Endothelial cell of umbilical vein (primary cell): ENCODE measurements at regions not wholly inside any gene's neighbourhood (a gene's known extent, or its start where the extent isn't known, plus 50 kb on each side); places are given as distances from the start of the nearest gene placed in this dataset.
"Not testable (repeated sequence)": the region's sequence is repeated elsewhere in the genome, so short reads cannot be mapped to it uniquely, and the experiment has no call there.

ENCODE experiments used
- BruUV-seq: library from RNA; stranded (reverse); fragments of 400-500 nt; replicated peaks from 2 replicates; lab custom pipeline; 2021; lab: Mats Ljungman, UMichigan
- CTCF ChIA-PET: fragments of 300-600, 350-600 bp; sonication (Branson Sonifier 250); formaldehyde crosslinking; loops from one replicate; lab custom pipeline; 2021; ENCODE audit warnings: antibody characterized with exemption, inconsistent platforms; lab: Charles Lee
- POLR2A ChIA-PET: fragments of 300-600, 350-600 bp; sonication (Branson Sonifier 250); formaldehyde crosslinking; loops from one replicate; lab custom pipeline; 2021; ENCODE audit warnings: antibody characterized with exemption, inconsistent platforms; lab: Charles Lee
- DNase-seq: peaks from one replicate; pipeline ENCODE4 v3.0.0-alpha.2; 2011; ENCODE audit warnings: low read depth, low spot score
- FAIRE-seq: peaks from 2 replicates; lab custom pipeline; 2011; peaks lifted over from hg19 to GRCh38; lab: Jason Lieb, UNC
- H2AFZ ChIP-seq: 2 replicates; pipeline ENCODE4 v1.6.0; 2012; ENCODE audit warnings: low read depth, low read length, control low read depth, inconsistent platforms
- H3K27ac ChIP-seq: 2 replicates; pipeline ENCODE4 v1.5.1; 2011; ENCODE audit warnings: low read depth, mild to moderate bottlenecking, control low read depth, low read length, moderate library complexity; ENCODE audit not compliant: insufficient read depth
- H3K27me3 ChIP-seq, 2 experiments: 2 replicates each; pipeline versions ENCODE4 v1.6.0 to v1.6.1; 2011; ENCODE audit warnings: low read length in 2 of 2, mixed read lengths in 1 of 2; ENCODE audit not compliant: control insufficient read depth in 2 of 2, insufficient read depth in 2 of 2
- H3K36me3 ChIP-seq, 2 experiments: 2 replicates in 1 of 2; 3 replicates in 1 of 2; pipeline ENCODE4 v1.5.1; 2011; ENCODE audit warnings: low read length in 2 of 2, mild to moderate bottlenecking in 1 of 2, moderate library complexity in 1 of 2; ENCODE audit not compliant: control insufficient read depth in 2 of 2, insufficient read depth in 2 of 2; ENCODE audit errors: extremely low read depth in 1 of 2
- H3K4me1 ChIP-seq: 3 replicates; pipeline ENCODE4 v1.5.1; 2011; ENCODE audit warnings: mild to moderate bottlenecking, low read length; ENCODE audit not compliant: control insufficient read depth, insufficient read depth; ENCODE audit errors: extremely low read depth
- H3K4me2 ChIP-seq: 2 replicates; pipeline ENCODE4 v1.6.1; 2011; ENCODE audit warnings: low read length, control low read depth, mixed read lengths; ENCODE audit not compliant: insufficient read depth
- H3K4me3 ChIP-seq, 3 experiments: fragments of 200-600 bp in 1 of 3; sonication (generic), shearing (Covaris generic) in 1 of 3; replicated peaks in 1 of 3; 2 replicates each; pipeline ENCODE4 v1.5.1; 2011 to 2016; ENCODE audit warnings: control low read depth in 3 of 3, low read length in 3 of 3, mild to moderate bottlenecking in 2 of 3, inconsistent platforms in 1 of 3, low read depth in 1 of 3, moderate library complexity in 1 of 3; ENCODE audit not compliant: insufficient read depth in 1 of 3
- H3K79me2 ChIP-seq: 2 replicates; pipeline ENCODE4 v1.6.0; 2012; ENCODE audit warnings: low read length, inconsistent platforms; ENCODE audit not compliant: control insufficient read depth, insufficient read depth
- H3K9ac ChIP-seq: replicated peaks from 2 replicates; pipeline ENCODE3; 2011; ENCODE audit warnings: low read length, control low read depth; ENCODE audit not compliant: insufficient read depth; ENCODE audit errors: extremely low read depth
- H3K9me1 ChIP-seq: replicated peaks from 3 replicates; pipeline ENCODE4 v1.6.0; 2011; ENCODE audit warnings: mild to moderate bottlenecking, low read length; ENCODE audit not compliant: control insufficient read depth, insufficient read depth; ENCODE audit errors: extremely low read depth
- H3K9me3 ChIP-seq: replicated peaks from 2 replicates; pipeline ENCODE4 v1.5.1; 2012; ENCODE audit warnings: low read length, inconsistent platforms; ENCODE audit not compliant: control insufficient read depth, insufficient read depth
- H4K20me1 ChIP-seq: replicated peaks from 2 replicates; pipeline ENCODE3; 2011; ENCODE audit warnings: mild to moderate bottlenecking, low read length; ENCODE audit not compliant: control insufficient read depth, insufficient read depth; ENCODE audit errors: extremely low read depth
- EZH2 ChIP-seq: IDR thresholded peaks from 2 replicates; pipeline ENCODE4 v1.6.1; 2012; ENCODE audit warnings: borderline replicate concordance, low read depth, mild to moderate bottlenecking, moderate library complexity, low read length, inconsistent platforms; ENCODE audit not compliant: severe bottlenecking
- FOS ChIP-seq: IDR thresholded peaks from 2 replicates; pipeline ENCODE4 v1.6.1; 2011; ENCODE audit warnings: mild to moderate bottlenecking, low read length, moderate library complexity, borderline replicate concordance; ENCODE audit not compliant: insufficient read depth
- GATA2 ChIP-seq: IDR thresholded peaks from 2 replicates; pipeline ENCODE4 v1.7.0; 2011; ENCODE audit warnings: low read depth, mild to moderate bottlenecking, moderate library complexity, mixed read lengths, low read length; ENCODE audit not compliant: insufficient read length, insufficient read depth
- JUN ChIP-seq: IDR thresholded peaks from 2 replicates; pipeline ENCODE4 v1.6.1; 2011; ENCODE audit warnings: borderline replicate concordance, low read depth; ENCODE audit not compliant: insufficient read length, insufficient read depth
- MYC ChIP-seq: IDR thresholded peaks from one replicate; pipeline ENCODE4 v1.6.1; 2011; ENCODE audit warnings: mild to moderate bottlenecking, low read depth, low read length
- POLR2A ChIP-seq: IDR thresholded peaks from 2 replicates; pipeline ENCODE4 v1.6.1; 2012; ENCODE audit warnings: low read depth, mild to moderate bottlenecking, control low read depth, low read length
- POLR2AphosphoS5 ChIP-seq: IDR thresholded peaks from 2 replicates; pipeline ENCODE4 v1.6.1; 2012; ENCODE audit warnings: low read depth, mild to moderate bottlenecking, control low read depth, low read length, moderate library complexity; ENCODE audit not compliant: insufficient read depth
- dilution Hi-C: fragments of 300-500 bp; cut with MboI; formaldehyde crosslinking; loops from one replicate; pipeline ENCODE4 v1.15.0; 2019; ENCODE audit warnings: low sequenced_read_pairs; ENCODE audit not compliant: extremely low pct_ligation_motif_present
- intact Hi-C: fragments of 100-400 bp; cut with micrococcal nuclease; formaldehyde crosslinking; loops from one replicate; pipeline ENCODE4 v1.10.0; 2022
- TF ChIP-seq, protein P1 (sequence below): IDR thresholded peaks from 2 replicates; pipeline ENCODE4 v1.6.1; 2011; ENCODE audit not compliant: insufficient read depth, insufficient read length
- TF ChIP-seq, protein P2 (sequence below), 2 donors: IDR thresholded peaks; 1 replicate in 1 of 2; 2 replicates in 1 of 2; pipeline ENCODE4 v1.5.1; 2011; ENCODE audit warnings: low read length in 2 of 2, mild to moderate bottlenecking in 2 of 2, moderate library complexity in 2 of 2, control low read depth in 1 of 2, inconsistent platforms in 1 of 2, low read depth in 1 of 2; ENCODE audit not compliant: insufficient read depth in 1 of 2; ENCODE audit errors: extremely low read depth in 1 of 2

DNA sequence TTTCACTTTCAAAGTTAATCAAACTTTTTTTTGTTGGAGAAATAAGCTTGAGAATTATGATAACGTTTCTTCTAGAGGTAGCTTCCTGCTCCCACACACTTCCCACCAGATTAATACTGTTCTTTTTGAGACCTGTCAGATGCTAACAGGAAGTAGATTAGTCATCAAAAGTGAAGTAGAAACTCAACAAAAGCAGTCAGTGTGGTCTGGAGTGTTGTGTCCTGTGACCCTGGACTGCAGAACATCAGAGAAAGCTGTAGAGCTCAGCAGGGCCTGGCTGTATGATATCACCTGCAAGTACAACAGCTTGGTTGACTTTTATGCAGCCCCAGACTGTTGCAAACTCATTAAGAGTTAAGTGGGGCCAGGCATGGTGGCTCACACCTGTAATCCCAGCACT is 495.7 kb upstream of the CYLC2 start:
- no peaks in the 10 kb centered on the region for H3K27me3 ChIP-seq
- H3K9ac ChIP-seq = no peak overlapping the region
- no TSS peak for BruUV-seq
- no peaks in the 10 kb centered on the region for H3K9me1 ChIP-seq
- no peak overlapping the region for H3K4me2 ChIP-seq
- DNase-seq (no peak), FAIRE-seq (no peak)
- CTCF ChIA-PET = no interaction called here
- H3K79me2 ChIP-seq = no peaks in the 10 kb centered on the region
- TF ChIP-seq JUN (no peak), MYC (no peak), GATA2 (no peak)
- TF ChIP-seq, protein P1, sequence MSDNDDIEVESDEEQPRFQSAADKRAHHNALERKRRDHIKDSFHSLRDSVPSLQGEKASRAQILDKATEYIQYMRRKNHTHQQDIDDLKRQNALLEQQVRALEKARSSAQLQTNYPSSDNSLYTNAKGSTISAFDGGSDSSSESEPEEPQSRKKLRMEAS = no peak
- dilution Hi-C loops = no loop called here
- peaks cover 6% of the 10 kb centered on the region for H3K9me3 ChIP-seq
- H4K20me1 ChIP-seq = no peaks in the 10 kb centered on the region
- no peak overlapping the region for H3K4me3 ChIP-seq
- intact Hi-C loops = no loop called here
- no peaks in the 10 kb centered on the region for H3K36me3 ChIP-seq
- no peak overlapping the region for H3K27ac ChIP-seq
- no peak overlapping the region for H2AFZ ChIP-seq
- POLR2A ChIA-PET = no interaction called here
- H3K4me1 ChIP-seq = no peaks in the 10 kb centered on the region

DNA sequence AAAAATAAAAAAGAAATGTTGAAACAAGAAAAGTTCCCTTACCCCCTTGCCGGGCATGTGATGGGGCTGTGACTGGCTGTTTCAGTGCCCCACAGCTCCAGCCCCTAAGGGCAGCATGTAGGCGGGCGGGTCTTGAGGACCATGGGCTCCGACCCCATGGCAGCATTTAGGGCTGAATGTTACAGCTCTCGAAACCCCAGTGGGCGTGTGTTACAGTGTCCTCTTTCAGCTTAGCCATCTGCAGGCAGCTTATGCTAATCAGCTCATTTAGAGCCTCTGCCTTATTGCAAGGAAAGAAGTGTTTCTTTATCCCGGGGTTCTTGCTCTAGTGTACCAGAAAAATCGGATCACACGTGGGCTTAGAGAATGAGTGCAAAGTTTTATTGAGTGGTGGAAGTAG is 497.4 kb upstream of the CYLC2 start:
- ChIA-PET CTCF (no interaction called here), POLR2A (no interaction called here)
- Histone ChIP-seq H3K27ac (no peak overlapping the region), H2AFZ (no peak overlapping the region), H3K36me3 (no peaks in the 10 kb centered on the region), H3K4me2 (no peak overlapping the region), H3K79me2 (no peaks in the 10 kb centered on the region), H3K9ac (no peak overlapping the region), H3K9me1 (no peaks in the 10 kb centered on the region), H4K20me1 (no peaks in the 10 kb centered on the region), H3K4me3 (no peak overlapping the region), H3K27me3 (no peaks in the 10 kb centered on the region), H3K9me3 (peaks cover 5% of the 10 kb centered on the region), H3K4me1 (no peaks in the 10 kb centered on the region)
- no TSS peak for BruUV-seq
- TF ChIP-seq GATA2 = no peak
- TF ChIP-seq, protein P2, sequence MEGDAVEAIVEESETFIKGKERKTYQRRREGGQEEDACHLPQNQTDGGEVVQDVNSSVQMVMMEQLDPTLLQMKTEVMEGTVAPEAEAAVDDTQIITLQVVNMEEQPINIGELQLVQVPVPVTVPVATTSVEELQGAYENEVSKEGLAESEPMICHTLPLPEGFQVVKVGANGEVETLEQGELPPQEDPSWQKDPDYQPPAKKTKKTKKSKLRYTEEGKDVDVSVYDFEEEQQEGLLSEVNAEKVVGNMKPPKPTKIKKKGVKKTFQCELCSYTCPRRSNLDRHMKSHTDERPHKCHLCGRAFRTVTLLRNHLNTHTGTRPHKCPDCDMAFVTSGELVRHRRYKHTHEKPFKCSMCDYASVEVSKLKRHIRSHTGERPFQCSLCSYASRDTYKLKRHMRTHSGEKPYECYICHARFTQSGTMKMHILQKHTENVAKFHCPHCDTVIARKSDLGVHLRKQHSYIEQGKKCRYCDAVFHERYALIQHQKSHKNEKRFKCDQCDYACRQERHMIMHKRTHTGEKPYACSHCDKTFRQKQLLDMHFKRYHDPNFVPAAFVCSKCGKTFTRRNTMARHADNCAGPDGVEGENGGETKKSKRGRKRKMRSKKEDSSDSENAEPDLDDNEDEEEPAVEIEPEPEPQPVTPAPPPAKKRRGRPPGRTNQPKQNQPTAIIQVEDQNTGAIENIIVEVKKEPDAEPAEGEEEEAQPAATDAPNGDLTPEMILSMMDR (IDR thresholded peaks at IDR 0.05; ENCODE audit: extremely low read depth in 1 of 2, insufficient read depth in 1 of 2, low read depth in 1 of 2, low read length in 2 of 2) = no peak
- TF ChIP-seq POLR2A = no peak
- TF ChIP-seq FOS = no peak
- no peak for TF ChIP-seq POLR2AphosphoS5
- TF ChIP-seq, protein P1 = no peak
- no peak for TF ChIP-seq EZH2
- no peak for TF ChIP-seq JUN
- no peak for TF ChIP-seq MYC
- dilution Hi-C loops = no loop called here
- FAIRE-seq (no peak), DNase-seq (no peak)
- intact Hi-C loops = no loop called here

DNA sequence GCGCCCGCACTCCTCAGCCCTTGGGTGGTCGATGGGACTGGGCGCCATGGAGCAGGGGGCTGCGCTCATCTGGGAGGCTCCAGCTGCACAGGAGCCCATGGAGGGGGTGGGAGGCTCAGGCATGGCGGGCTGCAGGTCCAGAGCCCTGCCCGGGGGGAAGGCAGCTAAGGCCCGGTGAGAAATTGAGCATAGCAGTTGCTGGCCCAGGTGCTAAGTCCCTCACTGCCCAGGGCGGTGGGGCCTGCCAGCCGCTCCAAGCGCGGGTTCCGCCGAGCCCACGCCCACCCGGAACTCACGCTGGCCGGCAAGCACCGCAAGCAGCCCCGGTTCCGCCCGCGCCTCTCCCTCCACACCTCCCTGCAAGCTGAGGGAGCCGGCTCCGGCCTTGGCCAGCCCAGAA is 508.2 kb upstream of the CYLC2 start:
- H3K36me3 ChIP-seq, CTCF ChIA-PET, H3K4me1 ChIP-seq, H3K4me2 ChIP-seq, BruUV-seq, H3K27me3 ChIP-seq, dilution Hi-C loops, intact Hi-C loops, POLR2A ChIA-PET, DNase-seq, H3K9ac ChIP-seq, H3K27ac ChIP-seq, H3K4me3 ChIP-seq, H3K9me3 ChIP-seq, H2AFZ ChIP-seq, H3K9me1 ChIP-seq, H3K79me2 ChIP-seq, FAIRE-seq, H4K20me1 ChIP-seq: not testable (repeated sequence)
